Type B pancreatic cell (in vitro differentiated cells): ENCODE measurements at regions not wholly inside any gene's neighbourhood (a gene's known extent, or its start where the extent isn't known, plus 50 kb on each side); places are given as distances from the start of the nearest gene placed in this dataset.
"Not testable (repeated sequence)": the region's sequence is repeated elsewhere in the genome, so short reads cannot be mapped to it uniquely, and the experiment has no call there.

Experiments
- DNase-seq: peaks from one replicate; pipeline ENCODE4 v3.0.0; 2021; ENCODE audit warnings: mixed read lengths; ENCODE audit not compliant: unreplicated experiment; ENCODE audit errors: extremely low spot score
- H3K27ac Mint-ChIP-seq: 2 replicates; pipeline ENCODE4 v1.8.0; 2021; ENCODE audit warnings: mild to moderate bottlenecking, mixed read lengths
- H3K27me3 Mint-ChIP-seq: 2 replicates; pipeline ENCODE4 v1.8.0; 2021; ENCODE audit warnings: mixed read lengths
- H3K36me3 Mint-ChIP-seq: 2 replicates; pipeline ENCODE4 v1.8.0; 2021; ENCODE audit warnings: mixed read lengths
- H3K4me1 Mint-ChIP-seq: one replicate; pipeline ENCODE4 v1.8.0; 2021; ENCODE audit warnings: mixed read lengths; ENCODE audit not compliant: unreplicated experiment
- H3K4me3 Mint-ChIP-seq: 2 replicates; pipeline ENCODE4 v1.8.0; 2021; ENCODE audit warnings: mild to moderate bottlenecking, mixed read lengths
- H3K9me3 Mint-ChIP-seq: 2 replicates; pipeline ENCODE4 v1.8.0; 2021; ENCODE audit warnings: mixed read lengths
- TF ChIP-seq, protein P1 (sequence below): fragments of 200-600 bp; sonication (generic); conservative IDR thresholded peaks from 2 replicates; pipeline ENCODE4 v1.5.0; 2021; ENCODE audit warnings: antibody characterized with exemption, mild to moderate bottlenecking

DNA sequence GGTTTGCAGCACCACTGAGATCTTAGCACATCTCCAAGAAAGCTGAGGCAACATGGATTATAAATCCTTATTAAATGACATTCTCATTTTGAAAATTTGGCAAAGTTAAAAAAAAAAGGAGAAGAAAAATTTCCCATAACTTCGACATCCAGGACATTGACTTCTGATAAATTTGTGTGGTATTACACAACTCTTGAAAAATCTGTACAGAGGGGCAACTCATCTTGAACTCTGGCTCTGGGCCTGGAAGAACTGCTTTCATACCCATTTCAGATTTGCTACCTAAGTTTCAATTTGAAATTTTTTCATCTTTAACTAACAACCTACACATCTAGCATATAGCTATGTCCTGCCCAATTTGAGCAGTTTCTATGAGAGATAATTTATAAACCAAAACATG, 118.0 kb upstream of the UGP2 start:
- Mint-ChIP-seq H3K9me3 (peaks cover 6% of the 10 kb centered on the region), H3K4me1 (peaks cover 5% of the 10 kb centered on the region), H3K27ac (no peak overlapping the region), H3K4me3 (no peak overlapping the region), H3K36me3 (no peaks in the 10 kb centered on the region), H3K27me3 (no peaks in the 10 kb centered on the region)
- TF ChIP-seq, protein P1, sequence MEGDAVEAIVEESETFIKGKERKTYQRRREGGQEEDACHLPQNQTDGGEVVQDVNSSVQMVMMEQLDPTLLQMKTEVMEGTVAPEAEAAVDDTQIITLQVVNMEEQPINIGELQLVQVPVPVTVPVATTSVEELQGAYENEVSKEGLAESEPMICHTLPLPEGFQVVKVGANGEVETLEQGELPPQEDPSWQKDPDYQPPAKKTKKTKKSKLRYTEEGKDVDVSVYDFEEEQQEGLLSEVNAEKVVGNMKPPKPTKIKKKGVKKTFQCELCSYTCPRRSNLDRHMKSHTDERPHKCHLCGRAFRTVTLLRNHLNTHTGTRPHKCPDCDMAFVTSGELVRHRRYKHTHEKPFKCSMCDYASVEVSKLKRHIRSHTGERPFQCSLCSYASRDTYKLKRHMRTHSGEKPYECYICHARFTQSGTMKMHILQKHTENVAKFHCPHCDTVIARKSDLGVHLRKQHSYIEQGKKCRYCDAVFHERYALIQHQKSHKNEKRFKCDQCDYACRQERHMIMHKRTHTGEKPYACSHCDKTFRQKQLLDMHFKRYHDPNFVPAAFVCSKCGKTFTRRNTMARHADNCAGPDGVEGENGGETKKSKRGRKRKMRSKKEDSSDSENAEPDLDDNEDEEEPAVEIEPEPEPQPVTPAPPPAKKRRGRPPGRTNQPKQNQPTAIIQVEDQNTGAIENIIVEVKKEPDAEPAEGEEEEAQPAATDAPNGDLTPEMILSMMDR, result no peak
- no peak for DNase-seq

DNA sequence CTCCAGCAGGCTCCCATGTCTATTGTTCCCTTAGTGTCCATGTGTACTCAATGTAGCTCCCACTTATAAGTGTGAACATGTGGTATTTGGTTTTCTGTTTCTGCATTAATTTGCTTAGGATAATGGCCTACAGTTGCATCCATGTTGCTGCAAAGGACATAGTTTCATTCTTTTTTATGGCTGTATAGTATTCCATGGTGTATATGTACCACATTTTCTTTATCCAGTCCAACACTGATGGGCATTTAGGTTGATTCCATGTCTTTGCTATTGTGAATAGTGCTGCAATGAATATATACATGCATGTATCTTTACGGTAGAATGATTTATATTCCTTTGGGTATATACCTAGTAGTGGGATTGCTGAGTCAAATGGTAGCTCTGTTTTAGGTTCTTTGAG, 116.5 kb upstream of the UGP2 start:
- not testable (repeated sequence) for H3K4me3 Mint-ChIP-seq, DNase-seq, H3K4me1 Mint-ChIP-seq, H3K27ac Mint-ChIP-seq, H3K36me3 Mint-ChIP-seq, H3K27me3 Mint-ChIP-seq, H3K9me3 Mint-ChIP-seq

DNA sequence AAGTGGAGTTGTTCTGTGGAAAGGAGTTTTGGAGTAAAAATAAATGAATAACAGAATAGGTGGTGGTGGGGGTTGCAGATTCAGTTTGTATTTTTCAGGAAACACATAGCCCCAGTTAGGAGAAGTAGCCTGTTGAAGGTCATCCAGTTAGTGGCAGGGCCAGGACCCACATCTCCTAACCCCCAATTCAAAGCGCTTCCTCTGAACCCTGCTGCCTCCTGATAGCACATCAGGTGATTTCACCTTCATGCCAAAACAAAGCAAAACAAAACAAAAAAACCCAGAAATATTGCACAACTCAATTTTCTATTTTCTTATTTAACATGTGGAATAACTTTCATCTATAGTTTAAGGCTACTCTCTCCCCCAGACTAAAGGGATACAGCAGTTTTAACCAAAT, 112.3 kb upstream of the UGP2 start:
- no peaks in the 10 kb centered on the region for H3K27me3 Mint-ChIP-seq
- TF ChIP-seq, protein P1, result no peak
- H3K27ac Mint-ChIP-seq, result no peak overlapping the region
- H3K9me3 Mint-ChIP-seq, result no peaks in the 10 kb centered on the region
- no peaks in the 10 kb centered on the region for H3K36me3 Mint-ChIP-seq
- no peaks in the 10 kb centered on the region for H3K4me1 Mint-ChIP-seq
- H3K4me3 Mint-ChIP-seq, result no peak overlapping the region
- DNase-seq, result no peak

DNA sequence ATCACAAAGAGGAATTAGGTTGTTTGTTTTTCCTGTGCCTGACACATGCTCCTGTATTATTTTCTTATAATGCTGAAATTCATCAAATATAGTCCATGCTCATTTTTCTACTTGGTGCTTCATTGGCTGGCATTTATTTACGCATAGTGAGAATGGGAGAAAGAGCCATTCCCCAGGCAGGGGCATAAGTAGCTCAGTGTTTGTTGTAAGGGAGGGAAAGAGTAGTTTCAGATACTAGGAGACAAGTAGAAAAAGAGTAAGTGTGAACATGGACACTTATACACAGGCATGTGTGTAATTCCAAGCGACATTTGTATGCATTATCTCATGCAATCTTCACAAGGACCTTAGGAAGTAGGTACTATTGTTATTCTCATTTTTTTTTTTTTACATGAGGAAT, 111.9 kb upstream of the UGP2 start:
- TF ChIP-seq, protein P1, result no peak
- H3K27ac Mint-ChIP-seq, result no peak overlapping the region
- H3K36me3 Mint-ChIP-seq, result no peaks in the 10 kb centered on the region
- H3K27me3 Mint-ChIP-seq, result no peaks in the 10 kb centered on the region
- H3K4me3 Mint-ChIP-seq, result no peak overlapping the region
- no peaks in the 10 kb centered on the region for H3K4me1 Mint-ChIP-seq
- no peaks in the 10 kb centered on the region for H3K9me3 Mint-ChIP-seq
- no peak for DNase-seq

DNA sequence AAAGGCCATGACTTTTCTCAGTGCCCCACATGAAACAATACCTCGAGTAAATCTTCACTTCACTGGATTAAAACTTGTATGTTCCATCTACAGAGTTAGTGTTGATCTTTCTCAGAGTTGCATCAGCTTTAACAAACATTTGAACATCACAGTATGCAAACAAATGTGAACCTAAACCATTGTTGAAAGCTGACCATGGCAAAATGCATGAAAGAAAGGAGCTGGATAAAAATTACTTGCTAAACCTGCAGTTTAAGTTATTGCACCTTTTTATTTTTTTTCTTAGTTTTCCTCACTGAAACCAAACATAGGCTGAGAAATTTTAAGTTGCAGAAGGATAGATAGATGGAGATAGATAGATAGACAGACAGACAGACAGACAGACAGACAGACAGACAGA, 107.2 kb upstream of the UGP2 start:
- H3K36me3 Mint-ChIP-seq, result no peaks in the 10 kb centered on the region
- TF ChIP-seq, protein P1, result no peak
- H3K4me1 Mint-ChIP-seq, result peaks cover 13% of the 10 kb centered on the region
- H3K27ac Mint-ChIP-seq, result no peak overlapping the region
- no peaks in the 10 kb centered on the region for H3K9me3 Mint-ChIP-seq
- H3K27me3 Mint-ChIP-seq, result no peaks in the 10 kb centered on the region
- no peak for DNase-seq
- no peak overlapping the region for H3K4me3 Mint-ChIP-seq

DNA sequence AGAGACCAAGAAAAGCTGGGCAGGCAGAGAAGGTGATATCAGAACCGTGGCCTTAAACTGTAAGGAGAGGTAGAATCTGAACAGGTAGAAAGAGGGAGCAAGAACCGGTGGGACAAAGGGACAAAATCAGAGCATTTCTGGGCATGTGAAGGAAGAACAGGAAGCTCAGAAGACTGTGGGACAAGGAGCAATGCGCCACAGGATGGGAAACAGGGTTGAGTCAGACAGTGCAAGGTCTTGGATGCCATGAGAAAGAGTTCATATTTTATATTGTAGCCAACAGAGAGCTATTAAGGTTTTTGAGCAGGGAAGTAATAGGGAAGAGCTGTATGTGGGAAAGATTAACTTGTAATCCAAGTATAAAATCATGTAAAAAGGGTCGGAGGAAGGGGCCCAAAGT, 106.4 kb upstream of the UGP2 start:
- DNase-seq, result no peak
- H3K27ac Mint-ChIP-seq, result no peak overlapping the region

More for the DNA sequence above, 106.4 kb upstream of the UGP2 start:
- Mint-ChIP-seq H3K4me3 (no peak overlapping the region), H3K27me3 (no peaks in the 10 kb centered on the region), H3K4me1 (peaks cover 13% of the 10 kb centered on the region), H3K9me3 (no peaks in the 10 kb centered on the region), H3K36me3 (no peaks in the 10 kb centered on the region)
- TF ChIP-seq, protein P1, result no peak
